Testis (tissue), 2 donors: ENCODE measurements at regions not wholly inside any gene's neighbourhood (a gene's known extent, or its start where the extent isn't known, plus 50 kb on each side); places are given as distances from the start of the nearest gene placed in this dataset.

Source experiments
- DNase-seq: peaks from one replicate; pipeline ENCODE4 v3.0.0-alpha.2; 2019
- H3K27ac ChIP-seq, 2 donors: fragments of 200-600 bp; sonication (generic); one replicate each; pipeline ENCODE4 v1.5.1; 2019
- H3K27me3 ChIP-seq: fragments of 200-600 bp; sonication (generic); one replicate; pipeline ENCODE4 v1.5.1; 2019
- H3K36me3 ChIP-seq: fragments of 200-600 bp; sonication (generic); one replicate; pipeline ENCODE4 v1.5.1; 2017; ENCODE audit warnings: low read depth; ENCODE audit errors: missing control alignments
- H3K4me1 ChIP-seq: fragments of 200-600 bp; sonication (generic); one replicate; pipeline ENCODE4 v1.5.1; 2019
- H3K4me3 ChIP-seq, 2 donors: fragments of 200-600 bp; sonication (generic); one replicate each; pipeline ENCODE4 v1.5.1; 2017 to 2019
- H3K9me3 ChIP-seq: fragments of 200-600 bp; sonication (generic); one replicate; pipeline ENCODE4 v1.5.1; 2017
- CTCF ChIP-seq, 3 experiments: fragments of 450-650 bp in 2 of 3; fragments of 200-600 bp in 1 of 3; sonication (generic) in 1 of 3; IDR thresholded peaks; one replicate each; pipeline ENCODE4 v1.5.1; 2016 to 2019; ENCODE audit warnings: antibody characterized with exemption in 3 of 3, mild to moderate bottlenecking in 2 of 3, moderate library complexity in 1 of 3
- POLR2A ChIP-seq: fragments of 450-650 bp; IDR thresholded peaks from one replicate; pipeline ENCODE4 v1.6.1; 2017; ENCODE audit warnings: antibody characterized with exemption, mild to moderate bottlenecking, moderate library complexity
- WGBS, 2 donors: methylation state at CpG; one replicate each; pipeline ENCODE4 v1.1.5; 2018; 5-methylcytosine and 5-hydroxymethylcytosine counted together
- intact Hi-C: fragments of 100-400 bp; cut with DNase I; formaldehyde crosslinking; loops from one replicate; pipeline ENCODE4 v1.15.1; 2023; ENCODE audit warnings: low total_unique reads

GRCh38 chr7:153590571-153590970 lies 461.6 kb upstream of the DPP6 start:
- Histone ChIP-seq H3K9me3 (no peaks in the 10 kb centered on the region), H3K27ac (no peak overlapping the region), H3K36me3 (no peaks in the 10 kb centered on the region), H3K4me3 (no peak overlapping the region), H3K27me3 (no peaks in the 10 kb centered on the region), H3K4me1 (no peaks in the 10 kb centered on the region)
- intact Hi-C loops = no loop called here
- no peak for TF ChIP-seq POLR2A
- no peak for TF ChIP-seq CTCF (IDR thresholded peaks at IDR 0.05)
- 62 to 69% methylated on average over 11 of the region's 11 CpGs for WGBS, 2 donors
- DNase-seq = no peak

GRCh38 chr7:153607354-153607753 lies 444.8 kb upstream of the DPP6 start:
- WGBS, 2 donors = 75 to 83% methylated on average over 3 of the region's 3 CpGs

GRCh38 chr7:153616711-153617325 lies 435.4 kb upstream of the DPP6 start:
- DNase-seq = peak; percentile 81
- intact Hi-C loops = no loop called here
- TF ChIP-seq CTCF (IDR thresholded peaks at IDR 0.05) (no peak), POLR2A (no peak)
- Histone ChIP-seq H3K27me3 (no peaks in the 10 kb centered on the region), H3K4me1 (no peaks in the 10 kb centered on the region), H3K4me3 (no peak overlapping the region), H3K27ac (no peak overlapping the region), H3K36me3 (no peaks in the 10 kb centered on the region), H3K9me3 (no peaks in the 10 kb centered on the region)
- 19 to 33% methylated on average over 8 of the region's 8 CpGs for WGBS, 2 donors

More at GRCh38 chr7:153607354-153607753, 444.8 kb upstream of the DPP6 start:
- Histone ChIP-seq H3K9me3 (no peaks in the 10 kb centered on the region), H3K4me1 (no peaks in the 10 kb centered on the region), H3K27ac (no peak overlapping the region), H3K4me3 (no peak overlapping the region), H3K36me3 (no peaks in the 10 kb centered on the region), H3K27me3 (no peaks in the 10 kb centered on the region)
- TF ChIP-seq POLR2A (no peak), CTCF (IDR thresholded peaks at IDR 0.05) (no peak)
- intact Hi-C loops = no loop called here
- DNase-seq = no peak

GRCh38 chr7:153627323-153627722 lies 424.9 kb upstream of the DPP6 start:
- Histone ChIP-seq H3K4me3 (no peak overlapping the region), H3K27me3 (no peaks in the 10 kb centered on the region), H3K4me1 (no peaks in the 10 kb centered on the region), H3K9me3 (no peaks in the 10 kb centered on the region), H3K36me3 (no peaks in the 10 kb centered on the region), H3K27ac (no peak overlapping the region)
- no peak for TF ChIP-seq POLR2A
- no peak for TF ChIP-seq CTCF (IDR thresholded peaks at IDR 0.05)
- no peak for DNase-seq
- intact Hi-C loops = no loop called here

GRCh38 chr7:153628406-153628805 lies 423.8 kb upstream of the DPP6 start:
- intact Hi-C loops = no loop called here
- H3K4me3 ChIP-seq = no peak overlapping the region
- 76 to 78% methylated on average over 6 of the region's 6 CpGs for WGBS, 2 donors

More at GRCh38 chr7:153628406-153628805, 423.8 kb upstream of the DPP6 start:
- Histone ChIP-seq H3K9me3 (no peaks in the 10 kb centered on the region), H3K27me3 (no peaks in the 10 kb centered on the region), H3K27ac (no peak overlapping the region), H3K4me1 (no peaks in the 10 kb centered on the region), H3K36me3 (no peaks in the 10 kb centered on the region)
- no peak for TF ChIP-seq CTCF (IDR thresholded peaks at IDR 0.05)
- TF ChIP-seq POLR2A = no peak
- no peak for DNase-seq
